GM12878 (cell line): ENCODE measurements at regions not wholly inside any gene's neighbourhood (a gene's known extent, or its start where the extent isn't known, plus 50 kb on each side); places are given as distances from the start of the nearest gene placed in this dataset.

ENCODE experiments used
- ATAC-seq: fragments of 200-7000 bp; cut with Tn5 transposase; 3 replicates; pipeline ENCODE4 v1.9.1; 2020; ENCODE audit warnings: mild to moderate bottlenecking, moderate library complexity
- BruUV-seq: library from RNA; stranded (reverse); fragments of 400-500 nt; replicated peaks from 2 replicates; lab custom pipeline; 2021; lab: Mats Ljungman, UMichigan
- CTCF ChIA-PET: fragments of 300-600 bp; sonication (Branson Sonifier 250); formaldehyde crosslinking; extraction: SDS; loops from one replicate; lab custom pipeline; 2021; ENCODE audit warnings: inconsistent platforms; lab: Yijun Ruan, JAX
- POLR2A ChIA-PET: fragments of 350-600 bp; formaldehyde crosslinking; extraction: SDS; loops from one replicate; lab custom pipeline; 2021; ENCODE audit warnings: inconsistent platforms; lab: Charles Lee
- RAD21 ChIA-PET: fragments of 300-600 bp; sonication (Branson Sonifier 250); formaldehyde crosslinking; loops from one replicate; lab custom pipeline; 2023; ENCODE audit warnings: antibody characterized with exemption; ENCODE audit not compliant: unreplicated experiment; lab: Charles Lee
- SMC1A ChIA-PET: fragments of 300-600 bp; sonication (Branson Sonifier 250); formaldehyde crosslinking; loops from one replicate; lab custom pipeline; 2023; ENCODE audit not compliant: unreplicated experiment, uncharacterized antibody; lab: Charles Lee
- DNase-seq: peaks from one replicate; pipeline ENCODE4 v3.0.0-alpha.2; 2011; ENCODE audit warnings: low read depth, low spot score
- FAIRE-seq: peaks from 3 replicates; lab custom pipeline; 2011; peaks lifted over from hg19 to GRCh38; lab: Jason Lieb, UNC
- H2AFZ ChIP-seq: 2 replicates; pipeline ENCODE4 v1.6.0; 2011; ENCODE audit warnings: low read depth, low read length, control low read depth; ENCODE audit not compliant: control insufficient read depth
- H3K27ac ChIP-seq: 2 replicates; pipeline ENCODE4 v1.5.1; 2011; ENCODE audit warnings: control low read depth; ENCODE audit not compliant: control insufficient read depth, insufficient read depth
- H3K27me3 ChIP-seq, 2 experiments: replicated peaks in 1 of 2; 2 replicates each; pipeline versions ENCODE4 v1.6.0 to v1.6.1; 2011; ENCODE audit warnings: low read length in 1 of 2; ENCODE audit not compliant: control insufficient read depth in 2 of 2, insufficient read depth in 2 of 2
- H3K36me3 ChIP-seq, 2 experiments: 2 replicates each; pipeline ENCODE4 v1.5.1; 2011; ENCODE audit warnings: low read length in 1 of 2; ENCODE audit not compliant: control insufficient read depth in 2 of 2, insufficient read depth in 2 of 2
- H3K4me1 ChIP-seq: 2 replicates; pipeline ENCODE4 v1.6.1; 2011; ENCODE audit warnings: mild to moderate bottlenecking, low read length, moderate library complexity, mixed read lengths; ENCODE audit not compliant: control insufficient read depth, insufficient read depth
- H3K4me2 ChIP-seq: 2 replicates; pipeline ENCODE4 v1.6.0; 2011; ENCODE audit warnings: control low read depth; ENCODE audit not compliant: control insufficient read depth, insufficient read depth
- H3K4me3 ChIP-seq: fragments of 200-600 bp; sonication (generic); 2 replicates; pipeline ENCODE4 v1.5.1; 2016
- H3K79me2 ChIP-seq: 2 replicates; pipeline ENCODE4 v1.6.0; 2011; ENCODE audit warnings: low read length; ENCODE audit not compliant: control insufficient read depth, insufficient read depth
- H3K9ac ChIP-seq: 2 replicates; pipeline ENCODE4 v1.8.0; 2011; ENCODE audit warnings: low read length, control low read depth, mixed read lengths; ENCODE audit not compliant: control insufficient read depth, insufficient read depth
- H3K9me3 ChIP-seq: replicated peaks from 3 replicates; pipeline ENCODE4 v1.5.1; 2011; ENCODE audit warnings: mild to moderate bottlenecking, low read length; ENCODE audit not compliant: control insufficient read depth, insufficient read depth
- H4K20me1 ChIP-seq: 2 replicates; pipeline ENCODE4 v1.6.0; 2011; ENCODE audit not compliant: control insufficient read depth, insufficient read depth
- HCFC1 ChIP-seq: fragments of 150-350 bp; IDR thresholded peaks from 2 replicates; pipeline ENCODE4 v1.6.1; 2014; ENCODE audit warnings: low read length
- RB1 ChIP-seq: fragments of 450-650 bp; formaldehyde crosslinking; IDR thresholded peaks from 2 replicates; pipeline ENCODE4 v1.6.1; 2017; ENCODE audit warnings: mild to moderate bottlenecking, borderline replicate concordance
- YY1 ChIP-seq: IDR thresholded peaks from 2 replicates; pipeline ENCODE4 v1.6.1; 2011; ENCODE audit warnings: low read depth, mild to moderate bottlenecking, low read length
- ZNF24 ChIP-seq: fragments of 450-650 bp; IDR thresholded peaks from 2 replicates; pipeline ENCODE4 v1.6.1; 2017; ENCODE audit warnings: antibody characterized with exemption, mild to moderate bottlenecking
- ZNF622 ChIP-seq: fragments of 450-650 bp; IDR thresholded peaks from 2 replicates; pipeline ENCODE4 v1.6.1; 2017; ENCODE audit warnings: mild to moderate bottlenecking, inconsistent platforms
- WGBS: methylation state at CpG from one replicate; pipeline ENCODE4 v1.1.6; 2016; ENCODE audit warnings: low lambda C conversion rate; ENCODE audit not compliant: insufficient replicate concordance, insufficient coverage; ENCODE audit errors: missing lambda C conversion rate; 5-methylcytosine and 5-hydroxymethylcytosine counted together
- in situ Hi-C: fragments of 300-500 bp; cut with MboI; formaldehyde crosslinking; loops from 9 replicates; pipeline ENCODE4 v1.14.3; 2018; ENCODE audit warnings: mixed read lengths
- intact Hi-C: fragments of 100-400 bp; cut with micrococcal nuclease; formaldehyde crosslinking; loops from one replicate; pipeline ENCODE4 v1.14.2; 2022; ENCODE audit not compliant: unreplicated experiment
- TF ChIP-seq, protein P1 (sequence below): fragments of 150-350 bp; IDR thresholded peaks from 2 replicates; pipeline ENCODE4 v1.6.1; 2014; ENCODE audit warnings: mild to moderate bottlenecking, low read depth, low read length
- TF ChIP-seq, protein P2 (sequence below): fragments of 450-650 bp; IDR thresholded peaks from 2 replicates; pipeline ENCODE4 v1.6.1; 2017; ENCODE audit warnings: mild to moderate bottlenecking, low read depth, inconsistent platforms; ENCODE audit not compliant: poor library complexity, severe bottlenecking
- TF ChIP-seq, protein P3 (sequence below): fragments of 450-650 bp; conservative IDR thresholded peaks from 2 replicates; pipeline ENCODE4 v1.6.1; 2017; ENCODE audit warnings: mild to moderate bottlenecking, moderate library complexity
- TF ChIP-seq, protein P4 (sequence below): IDR thresholded peaks from 2 replicates; pipeline ENCODE4 v1.6.1; 2011; ENCODE audit warnings: low read depth, low read length, improper control_type of control experiment, borderline replicate concordance
- TF ChIP-seq, protein P5 (sequence below): fragments of 450-650 bp; IDR thresholded peaks from 2 replicates; pipeline ENCODE4 v1.6.1; 2017; ENCODE audit warnings: borderline replicate concordance

DNA sequence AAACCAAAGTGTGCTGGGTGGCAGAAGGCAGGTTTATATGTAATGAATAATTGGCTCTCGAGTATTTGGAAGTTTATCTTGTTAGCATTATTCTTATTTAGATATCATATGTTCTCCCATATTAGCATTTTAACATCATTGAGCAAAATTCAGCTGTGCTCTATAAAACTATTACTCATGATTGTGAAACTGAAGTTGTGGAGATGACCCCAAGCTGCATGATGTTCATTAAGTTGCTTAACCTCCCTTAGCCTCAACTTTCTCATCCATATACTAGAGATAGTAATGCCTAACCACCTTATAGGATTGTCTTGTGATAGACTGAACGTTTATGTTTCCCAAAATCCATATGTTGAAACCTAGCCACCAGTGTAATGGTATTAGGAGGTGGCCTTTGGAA lies 346.3 kb downstream of the SATB2 start:
- CTCF ChIA-PET = no interaction called here
- no peak overlapping the region for H3K9ac ChIP-seq
- in situ Hi-C loops (no loop called here), intact Hi-C loops (loop anchor here (5.0 kb wide), 1 partner anchor 146 kb away; no protein-coding TSS in a partner anchor)
- no peaks in the 10 kb centered on the region for H3K27me3 ChIP-seq
- no peak overlapping the region for H3K4me3 ChIP-seq
- no peak for DNase-seq
- RAD21 ChIA-PET = no interaction called here
- H3K27ac ChIP-seq = no peak overlapping the region
- ATAC-seq = no peak
- no peak for TF ChIP-seq ZNF24
- TF ChIP-seq, protein P1, sequence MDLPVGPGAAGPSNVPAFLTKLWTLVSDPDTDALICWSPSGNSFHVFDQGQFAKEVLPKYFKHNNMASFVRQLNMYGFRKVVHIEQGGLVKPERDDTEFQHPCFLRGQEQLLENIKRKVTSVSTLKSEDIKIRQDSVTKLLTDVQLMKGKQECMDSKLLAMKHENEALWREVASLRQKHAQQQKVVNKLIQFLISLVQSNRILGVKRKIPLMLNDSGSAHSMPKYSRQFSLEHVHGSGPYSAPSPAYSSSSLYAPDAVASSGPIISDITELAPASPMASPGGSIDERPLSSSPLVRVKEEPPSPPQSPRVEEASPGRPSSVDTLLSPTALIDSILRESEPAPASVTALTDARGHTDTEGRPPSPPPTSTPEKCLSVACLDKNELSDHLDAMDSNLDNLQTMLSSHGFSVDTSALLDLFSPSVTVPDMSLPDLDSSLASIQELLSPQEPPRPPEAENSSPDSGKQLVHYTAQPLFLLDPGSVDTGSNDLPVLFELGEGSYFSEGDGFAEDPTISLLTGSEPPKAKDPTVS = no peak
- TF ChIP-seq, protein P2, sequence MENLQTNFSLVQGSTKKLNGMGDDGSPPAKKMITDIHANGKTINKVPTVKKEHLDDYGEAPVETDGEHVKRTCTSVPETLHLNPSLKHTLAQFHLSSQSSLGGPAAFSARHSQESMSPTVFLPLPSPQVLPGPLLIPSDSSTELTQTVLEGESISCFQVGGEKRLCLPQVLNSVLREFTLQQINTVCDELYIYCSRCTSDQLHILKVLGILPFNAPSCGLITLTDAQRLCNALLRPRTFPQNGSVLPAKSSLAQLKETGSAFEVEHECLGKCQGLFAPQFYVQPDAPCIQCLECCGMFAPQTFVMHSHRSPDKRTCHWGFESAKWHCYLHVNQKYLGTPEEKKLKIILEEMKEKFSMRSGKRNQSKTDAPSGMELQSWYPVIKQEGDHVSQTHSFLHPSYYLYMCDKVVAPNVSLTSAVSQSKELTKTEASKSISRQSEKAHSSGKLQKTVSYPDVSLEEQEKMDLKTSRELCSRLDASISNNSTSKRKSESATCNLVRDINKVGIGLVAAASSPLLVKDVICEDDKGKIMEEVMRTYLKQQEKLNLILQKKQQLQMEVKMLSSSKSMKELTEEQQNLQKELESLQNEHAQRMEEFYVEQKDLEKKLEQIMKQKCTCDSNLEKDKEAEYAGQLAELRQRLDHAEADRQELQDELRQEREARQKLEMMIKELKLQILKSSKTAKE = no peak
- FAIRE-seq = no peak
- no peak overlapping the region for H3K4me2 ChIP-seq
- BruUV-seq = no TSS peak
- H3K79me2 ChIP-seq = no peaks in the 10 kb centered on the region
- H3K36me3 ChIP-seq = no peaks in the 10 kb centered on the region
- POLR2A ChIA-PET = no interaction called here
- H3K9me3 ChIP-seq = no peaks in the 10 kb centered on the region
- H3K4me1 ChIP-seq = no peaks in the 10 kb centered on the region
- 2% methylated on average over 2 of the region's 2 CpGs for WGBS
- SMC1A ChIA-PET = no interaction called here
- H4K20me1 ChIP-seq = no peaks in the 10 kb centered on the region
- H2AFZ ChIP-seq = no peak overlapping the region

DNA sequence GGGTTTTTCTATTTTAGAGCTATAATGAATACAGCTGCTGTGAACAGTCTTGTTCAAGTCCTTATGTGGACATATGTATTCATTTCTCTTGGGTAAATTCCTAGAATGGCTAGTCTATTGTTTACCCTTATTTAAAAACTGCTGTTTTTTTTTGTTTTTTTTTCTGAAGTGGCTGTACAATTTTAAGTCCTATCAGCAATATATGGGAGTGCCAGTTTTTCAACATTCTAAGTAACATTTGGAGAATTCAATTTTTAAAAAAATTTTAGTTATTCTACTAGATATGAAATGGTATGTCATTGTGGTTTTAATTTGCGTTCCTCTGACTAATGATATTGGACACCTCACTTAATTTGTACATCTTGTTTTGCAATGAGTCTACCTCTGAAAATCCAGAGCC lies 349.7 kb downstream of the SATB2 start:
- intact Hi-C loops (no loop called here), in situ Hi-C loops (no loop called here)
- Histone ChIP-seq H3K9me3 (no peaks in the 10 kb centered on the region), H3K27me3 (no peaks in the 10 kb centered on the region), H3K4me3 (no peak overlapping the region), H3K4me2 (no peak overlapping the region), H3K9ac (no peak overlapping the region), H3K4me1 (no peaks in the 10 kb centered on the region), H4K20me1 (no peaks in the 10 kb centered on the region), H3K27ac (no peak overlapping the region), H3K36me3 (no peaks in the 10 kb centered on the region), H3K79me2 (no peaks in the 10 kb centered on the region), H2AFZ (no peak overlapping the region)
- DNase-seq = no peak
- SMC1A ChIA-PET = interaction anchor here (0.9 to 2.1 kb wide), 9 partner anchors 9 to 202 kb away, joined by 3 to 9 read pairs (median 4); no protein-coding TSS in a partner anchor
- RAD21 ChIA-PET = no interaction called here
- POLR2A ChIA-PET = no interaction called here
- CTCF ChIA-PET = interaction anchor here (0.6 to 1.4 kb wide), 4 partner anchors 9 to 378 kb away, joined by 3 to 5 read pairs (median 3); no protein-coding TSS in a partner anchor
- no peak for ATAC-seq
- BruUV-seq = no TSS peak
- FAIRE-seq = no peak
- 26% methylated on average over 1 of the region's 1 CpG for whole genome bisulfite sequencing
- TF ChIP-seq RB1 = no peak
- TF ChIP-seq YY1 = no peak
- TF ChIP-seq, protein P3, sequence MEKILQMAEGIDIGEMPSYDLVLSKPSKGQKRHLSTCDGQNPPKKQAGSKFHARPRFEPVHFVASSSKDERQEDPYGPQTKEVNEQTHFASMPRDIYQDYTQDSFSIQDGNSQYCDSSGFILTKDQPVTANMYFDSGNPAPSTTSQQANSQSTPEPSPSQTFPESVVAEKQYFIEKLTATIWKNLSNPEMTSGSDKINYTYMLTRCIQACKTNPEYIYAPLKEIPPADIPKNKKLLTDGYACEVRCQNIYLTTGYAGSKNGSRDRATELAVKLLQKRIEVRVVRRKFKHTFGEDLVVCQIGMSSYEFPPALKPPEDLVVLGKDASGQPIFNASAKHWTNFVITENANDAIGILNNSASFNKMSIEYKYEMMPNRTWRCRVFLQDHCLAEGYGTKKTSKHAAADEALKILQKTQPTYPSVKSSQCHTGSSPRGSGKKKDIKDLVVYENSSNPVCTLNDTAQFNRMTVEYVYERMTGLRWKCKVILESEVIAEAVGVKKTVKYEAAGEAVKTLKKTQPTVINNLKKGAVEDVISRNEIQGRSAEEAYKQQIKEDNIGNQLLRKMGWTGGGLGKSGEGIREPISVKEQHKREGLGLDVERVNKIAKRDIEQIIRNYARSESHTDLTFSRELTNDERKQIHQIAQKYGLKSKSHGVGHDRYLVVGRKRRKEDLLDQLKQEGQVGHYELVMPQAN = no peak
- no peak for TF ChIP-seq HCFC1
- TF ChIP-seq, protein P4, sequence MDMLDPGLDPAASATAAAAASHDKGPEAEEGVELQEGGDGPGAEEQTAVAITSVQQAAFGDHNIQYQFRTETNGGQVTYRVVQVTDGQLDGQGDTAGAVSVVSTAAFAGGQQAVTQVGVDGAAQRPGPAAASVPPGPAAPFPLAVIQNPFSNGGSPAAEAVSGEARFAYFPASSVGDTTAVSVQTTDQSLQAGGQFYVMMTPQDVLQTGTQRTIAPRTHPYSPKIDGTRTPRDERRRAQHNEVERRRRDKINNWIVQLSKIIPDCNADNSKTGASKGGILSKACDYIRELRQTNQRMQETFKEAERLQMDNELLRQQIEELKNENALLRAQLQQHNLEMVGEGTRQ = no peak
- no peak for TF ChIP-seq ZNF622
- TF ChIP-seq, protein P5, sequence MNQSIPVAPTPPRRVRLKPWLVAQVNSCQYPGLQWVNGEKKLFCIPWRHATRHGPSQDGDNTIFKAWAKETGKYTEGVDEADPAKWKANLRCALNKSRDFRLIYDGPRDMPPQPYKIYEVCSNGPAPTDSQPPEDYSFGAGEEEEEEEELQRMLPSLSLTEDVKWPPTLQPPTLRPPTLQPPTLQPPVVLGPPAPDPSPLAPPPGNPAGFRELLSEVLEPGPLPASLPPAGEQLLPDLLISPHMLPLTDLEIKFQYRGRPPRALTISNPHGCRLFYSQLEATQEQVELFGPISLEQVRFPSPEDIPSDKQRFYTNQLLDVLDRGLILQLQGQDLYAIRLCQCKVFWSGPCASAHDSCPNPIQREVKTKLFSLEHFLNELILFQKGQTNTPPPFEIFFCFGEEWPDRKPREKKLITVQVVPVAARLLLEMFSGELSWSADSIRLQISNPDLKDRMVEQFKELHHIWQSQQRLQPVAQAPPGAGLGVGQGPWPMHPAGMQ = no peak
